Kasumi-1 (cell line): ENCODE measurements at regions not wholly inside any gene's neighbourhood (a gene's known extent, or its start where the extent isn't known, plus 50 kb on each side); places are given as distances from the start of the nearest gene placed in this dataset.
"Not testable (repeated sequence)": the region's sequence is repeated elsewhere in the genome, so short reads cannot be mapped to it uniquely, and the experiment has no call there.

Source experiments
- DNase-seq, 2 experiments: peaks; one replicate each; lab custom pipeline; 2025; lab: John Stamatoyannopoulos, UW

GRCh38 chrX:127207326-127207725 lies 387.8 kb downstream of the PRR32 start:
- no peak for DNase-seq

GRCh38 chrX:127221821-127222220 lies 402.3 kb downstream of the PRR32 start:
- DNase-seq: not testable (repeated sequence)

GRCh38 chrX:127243654-127244053 lies 424.1 kb downstream of the PRR32 start:
- DNase-seq: no peak

GRCh38 chrX:127259742-127260141 lies 440.2 kb downstream of the PRR32 start:
- DNase-seq: no peak

GRCh38 chrX:127276326-127276725 lies 456.8 kb downstream of the PRR32 start:
- no peak for DNase-seq

- no peak for DNase-seq
Observed at GRCh38 chrX:127300511-127300910, 481.0 kb downstream of the PRR32 start.

GRCh38 chrX:127302841-127303240 lies 483.3 kb downstream of the PRR32 start:
- DNase-seq: no peak

GRCh38 chrX:127305013-127305412 lies 485.5 kb downstream of the PRR32 start:
- no peak for DNase-seq

GRCh38 chrX:127306262-127306661 lies 486.7 kb downstream of the PRR32 start:
- DNase-seq: no peak

- no peak for DNase-seq
Observed at GRCh38 chrX:127313635-127314034, 494.1 kb downstream of the PRR32 start.

- DNase-seq: no peak
Observed at GRCh38 chrX:127317159-127317558, 497.6 kb downstream of the PRR32 start.

- no peak for DNase-seq
Observed at GRCh38 chrX:127324128-127324527, 504.6 kb downstream of the PRR32 start.
